HepG2 (cell line): ENCODE measurements at regions not wholly inside any gene's neighbourhood (a gene's known extent, or its start where the extent isn't known, plus 50 kb on each side); places are given as distances from the start of the nearest gene placed in this dataset.

Source experiments
- ATAC-seq: fragments of 200-7000 bp; cut with Tn5 transposase; 3 replicates; pipeline ENCODE4 v1.9.1; 2020; ENCODE audit warnings: mild to moderate bottlenecking, moderate library complexity
- BruUV-seq: library from RNA; stranded (reverse); fragments of 400-500 nt; replicated peaks from 2 replicates; lab custom pipeline; 2021; lab: Mats Ljungman, UMichigan
- CTCF ChIA-PET: fragments of 300-600 bp; formaldehyde crosslinking; extraction: SDS; loops from one replicate; lab custom pipeline; 2021; ENCODE audit warnings: low total read pairs, inconsistent platforms, low intra/inter-chr PET ratio; lab: Yijun Ruan, JAX
- POLR2A ChIA-PET: fragments of 350-600 bp; sonication (Branson Sonifier 250); formaldehyde crosslinking; loops from one replicate; lab custom pipeline; 2020; ENCODE audit warnings: antibody characterized with exemption, inconsistent platforms; lab: Yijun Ruan, JAX
- DNase-seq: peaks from one replicate; pipeline ENCODE4 v3.0.0-alpha.2; 2015; ENCODE audit warnings: low spot score
- FAIRE-seq: peaks from 3 replicates; lab custom pipeline; 2011; peaks lifted over from hg19 to GRCh38; lab: Jason Lieb, UNC
- H2AFZ ChIP-seq: one replicate; pipeline ENCODE4 v1.6.1; 2011; ENCODE audit warnings: low read length, inconsistent platforms
- H3K27ac ChIP-seq: fragments of 300-600 bp; 3 replicates; pipeline ENCODE4 v1.8.0; 2011; ENCODE audit warnings: mixed run types, mild to moderate bottlenecking, mixed read lengths, low read length, inconsistent platforms; ENCODE audit not compliant: insufficient read depth; ENCODE audit errors: extremely low read length
- H3K27me3 ChIP-seq, 2 experiments: fragments of 200-600 bp in 1 of 2; 2 replicates in 1 of 2; 3 replicates in 1 of 2; pipeline versions ENCODE4 v1.6.0 to v1.8.0; 2011; ENCODE audit warnings: low read length in 2 of 2, mild to moderate bottlenecking in 2 of 2, moderate library complexity in 2 of 2, inconsistent platforms in 1 of 2; ENCODE audit not compliant: insufficient read depth in 2 of 2, control insufficient read depth in 1 of 2
- H3K36me3 ChIP-seq, 2 experiments: fragments of 200-600 bp in 1 of 2; replicated peaks in 1 of 2; 2 replicates in 1 of 2; 3 replicates in 1 of 2; pipeline versions ENCODE4 v1.5.1 to v1.8.0; 2011; ENCODE audit warnings: low read length in 2 of 2, inconsistent platforms in 1 of 2; ENCODE audit not compliant: insufficient read depth in 2 of 2, control insufficient read depth in 1 of 2
- H3K4me1 ChIP-seq: 2 replicates; pipeline ENCODE4 v1.5.1; 2012; ENCODE audit warnings: low read length, inconsistent platforms; ENCODE audit not compliant: insufficient read depth
- H3K4me2 ChIP-seq: 2 replicates; pipeline ENCODE4 v1.6.0; 2011; ENCODE audit warnings: low read depth, low read length, inconsistent platforms
- H3K4me3 ChIP-seq, 3 experiments: fragments of 200-600 bp in 1 of 3; sonication (generic), shearing (Covaris generic) in 1 of 3; replicated peaks in 1 of 3; 2 replicates each; pipeline ENCODE4 v1.5.1; 2011 to 2016; ENCODE audit warnings: low read length in 3 of 3, inconsistent platforms in 2 of 3, low read depth in 2 of 3, mild to moderate bottlenecking in 2 of 3, control low read depth in 1 of 3, mixed read lengths in 1 of 3; ENCODE audit not compliant: insufficient read depth in 1 of 3
- H3K79me2 ChIP-seq: one replicate; pipeline ENCODE4 v1.6.1; 2011; ENCODE audit warnings: low read length, inconsistent platforms; ENCODE audit not compliant: insufficient read depth
- H3K9ac ChIP-seq: 2 replicates; pipeline ENCODE4 v1.6.0; 2011; ENCODE audit warnings: mild to moderate bottlenecking, low read depth, low read length, inconsistent platforms; ENCODE audit not compliant: insufficient read depth
- H3K9me3 ChIP-seq: 2 replicates; pipeline ENCODE4 v1.5.1; 2012; ENCODE audit warnings: mild to moderate bottlenecking, low read length
- H4K20me1 ChIP-seq: 2 replicates; pipeline ENCODE4 v1.6.0; 2011; ENCODE audit warnings: inconsistent platforms, mild to moderate bottlenecking, low read length, moderate library complexity; ENCODE audit not compliant: insufficient read depth
- ETV5 ChIP-seq: IDR thresholded peaks from 2 replicates; pipeline ENCODE4 v1.6.1; 2018; ENCODE audit warnings: missing biosample characterization, missing genetic modification reagents, inconsistent platforms, borderline replicate concordance
- FOXP4 ChIP-seq: sonication (generic); formaldehyde crosslinking; IDR thresholded peaks from 2 replicates; pipeline ENCODE4 v1.4.0; 2020; ENCODE audit warnings: missing genetic modification reagents
- HNRNPUL1 ChIP-seq: fragments of 200-400 bp; formaldehyde crosslinking; IDR thresholded peaks from 2 replicates; pipeline ENCODE4 v1.6.1; 2017; ENCODE audit warnings: low read depth, mild to moderate bottlenecking, low read length, moderate library complexity
- KMT2A ChIP-seq: sonication (generic); formaldehyde crosslinking; IDR thresholded peaks from 2 replicates; pipeline ENCODE4 v1.4.0; 2020; ENCODE audit warnings: missing genetic modification reagents
- MLX ChIP-seq: IDR thresholded peaks from 2 replicates; pipeline ENCODE4 v1.6.1; 2016
- NFRKB ChIP-seq: fragments of 450-650 bp; IDR thresholded peaks from 2 replicates; pipeline ENCODE4 v1.6.1; 2017
- NRL ChIP-seq: sonication (generic); formaldehyde crosslinking; IDR thresholded peaks from 2 replicates; pipeline ENCODE4 v1.5.0; 2020; ENCODE audit warnings: missing genetic modification reagents, mild to moderate bottlenecking, moderate library complexity, borderline replicate concordance
- PRDM10 ChIP-seq: sonication (generic); formaldehyde crosslinking; IDR thresholded peaks from 2 replicates; pipeline ENCODE4 v1.4.0; 2020; ENCODE audit warnings: low read depth, missing genetic modification reagents
- REXO4 ChIP-seq: sonication (generic); formaldehyde crosslinking; IDR thresholded peaks from 2 replicates; pipeline ENCODE4 v1.8.0; 2022; ENCODE audit warnings: missing genetic modification reagents, mild to moderate bottlenecking, borderline replicate concordance
- YY1 ChIP-seq: IDR thresholded peaks from 2 replicates; pipeline ENCODE4 v1.6.1; 2011; ENCODE audit warnings: low read length, low read depth, moderate library complexity, mild to moderate bottlenecking; ENCODE audit not compliant: insufficient read depth, insufficient replicate concordance
- ZC3H13 ChIP-seq: sonication (generic); formaldehyde crosslinking; IDR thresholded peaks from 2 replicates; pipeline ENCODE4 v1.8.1; 2023; ENCODE audit warnings: mild to moderate bottlenecking, missing genetic modification reagents, moderate library complexity
- ZKSCAN5 ChIP-seq: sonication (generic); formaldehyde crosslinking; IDR thresholded peaks from 2 replicates; pipeline ENCODE4 v1.5.1; 2020; ENCODE audit warnings: mild to moderate bottlenecking, missing genetic modification reagents
- ZMYM4 ChIP-seq: sonication (generic); formaldehyde crosslinking; IDR thresholded peaks from 2 replicates; pipeline ENCODE4 v1.8.1; 2023; ENCODE audit warnings: mild to moderate bottlenecking, missing genetic modification reagents
- ZNF3 ChIP-seq: IDR thresholded peaks from 2 replicates; pipeline ENCODE4 v1.7.0; 2017; ENCODE audit warnings: inconsistent platforms
- ZNF547 ChIP-seq: sonication (generic); formaldehyde crosslinking; IDR thresholded peaks from 2 replicates; pipeline ENCODE4 v1.5.1; 2020; ENCODE audit warnings: mild to moderate bottlenecking, missing genetic modification reagents
- ZNF574 ChIP-seq: sonication (generic); formaldehyde crosslinking; IDR thresholded peaks from 2 replicates; pipeline ENCODE4 v1.4.0; 2020; ENCODE audit warnings: missing genetic modification reagents
- ZNF614 ChIP-seq: IDR thresholded peaks from 2 replicates; pipeline ENCODE4 v1.6.1; 2018; ENCODE audit warnings: missing biosample characterization, missing genetic modification reagents, inconsistent platforms, borderline replicate concordance
- WGBS: methylation state at CpG from one replicate; pipeline ENCODE4 v1.1.6; 2017; ENCODE audit warnings: low lambda C conversion rate; 5-methylcytosine and 5-hydroxymethylcytosine counted together
- in situ Hi-C: cut with HindIII; loops from 2 replicates; pipeline ENCODE4 v1.10.0; 2017; ENCODE audit warnings: low pct_unique_long_range_greater_than_20kb; ENCODE audit not compliant: extremely low pct_ligation_motif_present
- intact Hi-C: fragments of 100-400 bp; cut with micrococcal nuclease; formaldehyde crosslinking; loops from one replicate; pipeline ENCODE4 v1.10.0; 2022; ENCODE audit not compliant: unreplicated experiment

GRCh38 chr1:5481889-5482288 is 510.3 kb downstream of the NPHP4 start:
- H3K27me3 ChIP-seq = peaks cover 7 to 49% of the 10 kb centered on the region in 2 experiments; a peak in 4 of 5 replicates
- CTCF ChIA-PET = no interaction called here
- intact Hi-C loops (no loop called here), in situ Hi-C loops (no loop called here)
- WGBS = 22% methylated on average over 10 of the region's 10 CpGs
- H3K4me2 ChIP-seq = no peak overlapping the region
- H3K9ac ChIP-seq = no peak overlapping the region
- no peaks in the 10 kb centered on the region for H3K79me2 ChIP-seq
- no peak overlapping the region for H2AFZ ChIP-seq
- no peaks in the 10 kb centered on the region for H3K36me3 ChIP-seq
- FAIRE-seq = no peak
- no peaks in the 10 kb centered on the region for H4K20me1 ChIP-seq
- no peak for DNase-seq
- no TSS peak for BruUV-seq
- ATAC-seq = peak; percentile 56; the same call in 2 of the 3 replicates
- no peaks in the 10 kb centered on the region for H3K9me3 ChIP-seq
- no peak overlapping the region for H3K4me3 ChIP-seq
- H3K27ac ChIP-seq = no peak overlapping the region
- H3K4me1 ChIP-seq = no peaks in the 10 kb centered on the region
- POLR2A ChIA-PET = no interaction called here
- no peak for TF ChIP-seq YY1
- no peak for TF ChIP-seq ZNF614 (CRISPR knock-in tag)
- no peak for TF ChIP-seq ZC3H13
- no peak for TF ChIP-seq ZKSCAN5 (CRISPR knock-in tag)
- TF ChIP-seq FOXP4 = no peak
- TF ChIP-seq ZNF574 (CRISPR knock-in tag) = no peak
- TF ChIP-seq NFRKB = no peak
- TF ChIP-seq MLX (CRISPR knock-in tag) = no peak
- no peak for TF ChIP-seq NRL (CRISPR knock-in tag)
- TF ChIP-seq ETV5 (CRISPR knock-in tag) = no peak
- TF ChIP-seq REXO4 (CRISPR knock-in tag) = no peak
- TF ChIP-seq HNRNPUL1 = no peak
- no peak for TF ChIP-seq KMT2A (CRISPR knock-in tag)
- TF ChIP-seq PRDM10 = no peak
- TF ChIP-seq ZMYM4 = no peak
- TF ChIP-seq ZNF3 (CRISPR knock-in tag) = no peak
- TF ChIP-seq ZNF547 (CRISPR knock-in tag) = no peak
